ENCODE measurements at regions not wholly inside any gene's neighbourhood (a gene's known extent, or its start where the extent isn't known, plus 50 kb on each side); places are given as distances from the start of the nearest gene placed in this dataset.
"Not testable (repeated sequence)": the region's sequence is repeated elsewhere in the genome, so short reads cannot be mapped to it uniquely, and the experiment has no call there.

DNA sequence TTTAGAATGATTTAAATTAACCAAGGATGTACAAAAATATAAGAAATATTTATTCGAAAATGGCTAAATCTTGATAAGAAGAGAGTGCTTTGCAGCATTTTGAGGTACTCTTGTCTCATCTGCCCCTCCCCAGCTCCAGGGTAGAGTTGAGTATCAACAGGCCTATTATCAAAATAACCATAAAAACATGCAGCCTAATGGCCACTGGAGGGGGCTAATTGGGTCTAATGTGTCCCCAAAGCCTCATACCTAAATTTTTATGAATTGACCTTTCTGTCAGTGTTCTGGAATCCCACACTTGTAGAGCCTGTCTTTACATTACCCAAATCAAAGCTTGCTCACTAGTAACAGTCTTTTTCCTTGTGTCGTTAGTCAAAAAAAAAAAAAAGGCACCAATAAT, 544.9 kb upstream of the CPXCR1 start:
- H3K27me3 Mint-ChIP-seq, result no peaks in the 10 kb centered on the region
- H3K4me1 Mint-ChIP-seq (ENCODE audit: low read depth), result no peaks in the 10 kb centered on the region
- DNase-seq (ENCODE audit: low spot score, unreplicated experiment), result no peak
- TF ChIP-seq, protein P1, sequence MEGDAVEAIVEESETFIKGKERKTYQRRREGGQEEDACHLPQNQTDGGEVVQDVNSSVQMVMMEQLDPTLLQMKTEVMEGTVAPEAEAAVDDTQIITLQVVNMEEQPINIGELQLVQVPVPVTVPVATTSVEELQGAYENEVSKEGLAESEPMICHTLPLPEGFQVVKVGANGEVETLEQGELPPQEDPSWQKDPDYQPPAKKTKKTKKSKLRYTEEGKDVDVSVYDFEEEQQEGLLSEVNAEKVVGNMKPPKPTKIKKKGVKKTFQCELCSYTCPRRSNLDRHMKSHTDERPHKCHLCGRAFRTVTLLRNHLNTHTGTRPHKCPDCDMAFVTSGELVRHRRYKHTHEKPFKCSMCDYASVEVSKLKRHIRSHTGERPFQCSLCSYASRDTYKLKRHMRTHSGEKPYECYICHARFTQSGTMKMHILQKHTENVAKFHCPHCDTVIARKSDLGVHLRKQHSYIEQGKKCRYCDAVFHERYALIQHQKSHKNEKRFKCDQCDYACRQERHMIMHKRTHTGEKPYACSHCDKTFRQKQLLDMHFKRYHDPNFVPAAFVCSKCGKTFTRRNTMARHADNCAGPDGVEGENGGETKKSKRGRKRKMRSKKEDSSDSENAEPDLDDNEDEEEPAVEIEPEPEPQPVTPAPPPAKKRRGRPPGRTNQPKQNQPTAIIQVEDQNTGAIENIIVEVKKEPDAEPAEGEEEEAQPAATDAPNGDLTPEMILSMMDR (IDR thresholded peaks at IDR 0.05; ENCODE audit: unreplicated experiment), result no peak
- H3K27ac Mint-ChIP-seq, result no peak overlapping the region
- H3K4me3 Mint-ChIP-seq (ENCODE audit: low read depth), result no peak overlapping the region
- no peaks in the 10 kb centered on the region for H3K36me3 Mint-ChIP-seq (ENCODE audit: insufficient read depth)
- peaks cover 9% of the 10 kb centered on the region for H3K9me3 Mint-ChIP-seq (ENCODE audit: low read depth)

DNA sequence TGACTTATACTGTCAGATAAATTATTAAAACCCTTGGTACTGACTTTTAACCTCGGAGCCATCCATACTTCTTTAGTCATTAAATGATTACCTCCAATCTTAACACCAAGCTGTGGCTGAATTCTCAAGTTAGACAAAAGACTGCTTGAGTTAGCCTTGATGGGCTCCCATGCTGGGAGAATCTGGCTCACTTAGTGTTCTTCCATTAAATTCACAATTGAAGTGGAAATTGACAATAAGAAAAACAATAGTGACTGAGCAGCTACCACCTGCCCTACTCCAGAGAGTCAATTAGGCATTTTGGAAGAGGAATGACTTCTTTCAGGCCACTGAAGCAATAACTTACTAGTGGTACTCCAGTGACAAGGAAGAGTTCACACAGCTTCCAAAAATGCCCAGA, 503.0 kb upstream of the CPXCR1 start:
- Mint-ChIP-seq H3K27ac (no peak overlapping the region), H3K4me1 (ENCODE audit: low read depth) (no peaks in the 10 kb centered on the region), H3K9me3 (ENCODE audit: low read depth) (no peaks in the 10 kb centered on the region), H3K27me3 (no peaks in the 10 kb centered on the region), H3K36me3 (ENCODE audit: insufficient read depth) (no peaks in the 10 kb centered on the region), H3K4me3 (ENCODE audit: low read depth) (no peak overlapping the region)
- TF ChIP-seq, protein P1 (IDR thresholded peaks at IDR 0.05; ENCODE audit: unreplicated experiment), result no peak
- no peak for DNase-seq (ENCODE audit: low spot score, unreplicated experiment)

DNA sequence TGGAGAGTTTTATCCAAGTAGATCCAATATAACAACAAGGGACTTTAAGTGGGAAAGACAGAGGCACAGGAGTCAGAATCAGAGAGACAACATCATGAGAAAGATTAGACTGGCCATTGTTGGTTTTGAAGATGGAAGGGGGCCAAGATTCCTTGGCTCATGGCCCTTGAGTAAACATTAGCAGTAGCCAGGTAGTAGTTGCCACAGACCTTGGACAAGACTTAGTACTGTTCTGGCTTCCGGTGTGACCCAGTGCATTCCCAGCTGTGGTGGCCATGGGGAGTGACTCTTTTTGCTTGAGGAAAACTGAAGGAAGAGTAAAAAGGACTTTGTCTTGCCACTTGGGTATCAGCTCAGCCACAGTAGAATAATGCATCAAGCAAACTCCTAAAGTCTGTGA, 462.2 kb upstream of the CPXCR1 start:
- no peaks in the 10 kb centered on the region for H3K36me3 Mint-ChIP-seq (ENCODE audit: insufficient read depth)
- H3K9me3 Mint-ChIP-seq (ENCODE audit: low read depth), result peaks cover 10% of the 10 kb centered on the region
- no peaks in the 10 kb centered on the region for H3K4me1 Mint-ChIP-seq (ENCODE audit: low read depth)
- DNase-seq (ENCODE audit: low spot score, unreplicated experiment), result no peak
- no peaks in the 10 kb centered on the region for H3K27me3 Mint-ChIP-seq
- no peak overlapping the region for H3K27ac Mint-ChIP-seq
- TF ChIP-seq, protein P1 (IDR thresholded peaks at IDR 0.05; ENCODE audit: unreplicated experiment), result no peak
- H3K4me3 Mint-ChIP-seq (ENCODE audit: low read depth), result no peak overlapping the region

DNA sequence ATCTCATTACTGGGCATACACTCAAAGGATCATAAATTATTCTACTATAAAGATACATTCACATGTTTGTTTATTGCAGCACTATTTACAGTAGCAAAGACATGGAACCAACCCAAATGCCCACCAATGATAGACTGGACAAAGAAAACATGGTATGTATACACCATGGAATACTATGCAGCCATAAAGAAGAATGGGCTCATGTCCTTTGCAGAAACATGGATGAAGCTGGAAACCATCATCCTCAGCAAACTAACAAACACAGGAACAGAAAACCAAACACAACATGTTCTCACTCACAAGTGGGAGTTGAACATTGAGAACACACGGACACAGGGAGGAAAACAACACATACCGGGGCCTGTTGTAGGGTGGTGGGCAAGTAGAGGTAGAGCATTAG, 433.1 kb upstream of the CPXCR1 start:
- H3K4me3 Mint-ChIP-seq (ENCODE audit: low read depth); H3K27me3 Mint-ChIP-seq; H3K4me1 Mint-ChIP-seq (ENCODE audit: low read depth); DNase-seq (ENCODE audit: low spot score, unreplicated experiment); H3K36me3 Mint-ChIP-seq (ENCODE audit: insufficient read depth); H3K27ac Mint-ChIP-seq: not testable (repeated sequence)
- H3K9me3 Mint-ChIP-seq (ENCODE audit: low read depth), result peaks cover 13% of the 10 kb centered on the region

GRCh38 chrX:88325634-88326033, 421.4 kb upstream of the CPXCR1 start:
- no peaks in the 10 kb centered on the region for H3K36me3 Mint-ChIP-seq (ENCODE audit: insufficient read depth)
- H3K9me3 Mint-ChIP-seq (ENCODE audit: low read depth), result peaks cover 6% of the 10 kb centered on the region
- TF ChIP-seq, protein P1 (IDR thresholded peaks at IDR 0.05; ENCODE audit: unreplicated experiment), result no peak
- H3K4me3 Mint-ChIP-seq (ENCODE audit: low read depth), result no peak overlapping the region
- no peak overlapping the region for H3K27ac Mint-ChIP-seq
- H3K27me3 Mint-ChIP-seq, result no peaks in the 10 kb centered on the region
- no peaks in the 10 kb centered on the region for H3K4me1 Mint-ChIP-seq (ENCODE audit: low read depth)
- no peak for DNase-seq (ENCODE audit: low spot score, unreplicated experiment)

DNA sequence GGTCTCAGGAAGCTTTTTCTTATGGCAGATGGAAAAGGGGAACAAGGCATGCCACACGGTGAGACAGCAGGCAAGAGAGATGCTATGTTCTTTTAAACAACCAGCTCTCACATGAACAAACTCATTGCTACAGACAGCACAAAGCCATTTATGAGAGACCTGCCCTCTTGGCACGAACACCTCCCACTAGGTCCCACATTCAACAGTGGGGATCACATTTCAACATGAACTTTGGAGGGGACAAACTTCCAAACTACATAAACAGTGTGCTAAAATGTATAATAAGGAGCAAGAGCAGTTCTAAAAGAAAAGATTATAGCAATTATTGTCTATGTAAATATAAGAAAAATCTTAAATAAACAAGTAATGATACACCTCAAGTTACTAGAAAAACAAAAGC, 391.8 kb upstream of the CPXCR1 start:
- TF ChIP-seq, protein P1 (IDR thresholded peaks at IDR 0.05; ENCODE audit: unreplicated experiment), result no peak
- no peak for DNase-seq (ENCODE audit: low spot score, unreplicated experiment)
- Mint-ChIP-seq H3K4me1 (ENCODE audit: low read depth) (peaks cover 11% of the 10 kb centered on the region), H3K4me3 (ENCODE audit: low read depth) (no peak overlapping the region), H3K27me3 (no peaks in the 10 kb centered on the region), H3K36me3 (ENCODE audit: insufficient read depth) (no peaks in the 10 kb centered on the region), H3K9me3 (ENCODE audit: low read depth) (peaks cover 34% of the 10 kb centered on the region), H3K27ac (no peak overlapping the region)
